ENCODE measurements at regions not wholly inside any gene's neighbourhood (a gene's known extent, or its start where the extent isn't known, plus 50 kb on each side); places are given as distances from the start of the nearest gene placed in this dataset.
"Not testable (repeated sequence)": the region's sequence is repeated elsewhere in the genome, so short reads cannot be mapped to it uniquely, and the experiment has no call there.

DNA sequence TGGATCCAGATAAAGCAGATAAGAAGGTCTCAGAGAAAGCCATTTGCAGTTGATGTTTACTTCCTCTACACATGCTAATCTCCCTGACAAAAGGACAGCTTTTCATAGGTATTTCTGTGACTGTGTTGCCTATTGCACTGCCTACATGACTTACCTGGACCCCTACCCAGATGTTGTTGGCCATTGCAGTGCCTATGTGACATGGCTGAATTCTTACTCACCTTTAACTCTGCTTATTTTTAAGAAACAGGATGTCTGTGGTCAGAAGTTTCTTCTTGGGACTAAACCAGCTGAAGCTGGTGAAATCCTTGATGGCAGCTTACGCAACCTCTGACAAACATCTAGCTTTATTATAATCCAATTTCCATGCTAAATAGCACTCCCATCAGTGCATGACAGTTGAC, 50.7 kb downstream of the PPIAL4D start:
- H3K9me3 Mint-ChIP-seq; DNase-seq (ENCODE audit: low spot score in 2 of 2, unreplicated experiment in 2 of 2); H3K27me3 Mint-ChIP-seq (ENCODE audit: low read depth); H3K36me3 Mint-ChIP-seq; H3K4me1 Mint-ChIP-seq; H3K27ac Mint-ChIP-seq; H3K4me3 Mint-ChIP-seq: not testable (repeated sequence)

GRCh38 chr1:145189543-145190030, 52.4 kb downstream of the PPIAL4D start:
- not testable (repeated sequence) for H3K4me3 Mint-ChIP-seq; DNase-seq (ENCODE audit: low spot score in 2 of 2, unreplicated experiment in 2 of 2); H3K9me3 Mint-ChIP-seq; H3K27me3 Mint-ChIP-seq (ENCODE audit: low read depth); H3K4me1 Mint-ChIP-seq; H3K27ac Mint-ChIP-seq; H3K36me3 Mint-ChIP-seq

DNA sequence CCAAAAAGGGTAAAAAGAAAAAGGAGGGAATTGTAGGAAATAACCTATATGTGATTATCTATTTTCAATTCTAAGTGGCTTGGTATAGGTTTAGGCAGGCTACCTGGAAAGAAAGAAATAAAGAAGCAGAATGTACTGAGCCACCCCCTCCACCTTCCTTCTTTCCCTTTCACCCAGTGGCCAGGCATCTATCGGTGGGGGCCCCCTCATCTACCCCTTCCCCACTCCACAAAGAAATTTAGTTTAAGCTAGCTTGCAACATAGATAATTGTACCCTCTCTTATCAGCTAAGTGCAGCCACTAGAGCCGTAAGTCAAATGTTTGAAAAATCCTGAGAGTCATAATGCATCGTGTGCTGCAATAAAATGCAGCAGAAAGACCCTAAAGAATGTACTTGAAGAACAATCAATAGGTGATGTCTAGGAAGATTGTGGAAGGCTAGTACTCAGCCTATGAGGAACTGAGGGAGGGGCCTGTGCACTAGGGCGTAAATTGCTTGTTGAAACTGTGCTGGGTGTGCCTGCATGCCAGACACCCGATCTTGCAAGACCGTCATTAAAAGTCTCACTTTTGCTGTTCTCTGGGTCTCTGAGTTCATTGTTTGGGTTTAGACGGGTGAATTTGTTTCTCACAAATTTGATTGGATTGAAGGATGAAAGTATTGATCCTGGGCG, 53.0 kb downstream of the PPIAL4D start:
- H3K27ac Mint-ChIP-seq: peak overlapping the region; percentile 31
- not testable (repeated sequence) for H3K9me3 Mint-ChIP-seq; H3K4me1 Mint-ChIP-seq; H3K4me3 Mint-ChIP-seq; DNase-seq (ENCODE audit: low spot score in 2 of 2, unreplicated experiment in 2 of 2); H3K27me3 Mint-ChIP-seq (ENCODE audit: low read depth); H3K36me3 Mint-ChIP-seq

DNA sequence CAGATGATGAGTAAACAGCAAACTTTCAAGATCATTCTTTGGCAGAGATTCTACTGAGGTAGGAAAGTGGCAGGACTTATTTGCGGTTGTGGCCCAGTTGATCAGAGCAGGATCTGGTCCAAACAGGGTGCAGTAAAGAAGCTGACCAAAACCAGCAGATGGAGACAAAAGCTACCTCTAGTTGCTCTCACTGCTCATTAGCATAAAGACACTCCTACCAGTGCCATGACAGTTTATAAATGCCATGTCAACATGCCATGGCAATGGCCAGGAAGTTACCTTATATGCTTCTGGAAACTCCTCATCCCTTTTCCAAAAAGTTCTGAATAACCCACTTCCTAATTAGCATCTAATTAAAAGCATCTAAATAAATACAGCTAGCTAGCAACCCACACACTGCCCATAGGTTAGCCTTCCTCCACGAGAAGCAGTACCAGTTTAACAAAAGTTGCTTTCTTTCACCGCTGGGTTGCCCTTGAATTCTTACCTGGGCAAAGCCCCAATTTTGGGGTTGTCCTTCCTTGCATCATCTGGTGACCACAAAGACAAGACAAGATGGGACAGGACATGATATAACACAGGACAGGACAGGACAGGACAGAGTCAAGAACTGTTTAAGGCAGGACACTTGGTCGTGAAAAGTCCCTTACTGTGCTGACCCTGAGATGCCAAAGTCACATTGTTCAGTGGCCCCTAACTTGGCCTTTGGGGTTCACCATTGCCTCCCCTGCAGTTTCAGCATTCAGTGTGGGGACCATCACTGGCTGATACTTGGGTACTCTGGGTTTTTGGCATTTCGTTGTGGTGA, 59.2 kb downstream of the PPIAL4D start:
- H3K27me3 Mint-ChIP-seq (ENCODE audit: low read depth); H3K4me1 Mint-ChIP-seq; H3K4me3 Mint-ChIP-seq; H3K9me3 Mint-ChIP-seq; DNase-seq (ENCODE audit: low spot score in 2 of 2, unreplicated experiment in 2 of 2); H3K36me3 Mint-ChIP-seq; H3K27ac Mint-ChIP-seq: not testable (repeated sequence)

- not testable (repeated sequence) for H3K4me1 Mint-ChIP-seq; H3K36me3 Mint-ChIP-seq; H3K27ac Mint-ChIP-seq; H3K27me3 Mint-ChIP-seq (ENCODE audit: low read depth); DNase-seq (ENCODE audit: low spot score in 2 of 2, unreplicated experiment in 2 of 2); H3K9me3 Mint-ChIP-seq; H3K4me3 Mint-ChIP-seq
Observed at GRCh38 chr1:145176285-145176925, 65.6 kb downstream of the PPIAL4D start.

DNA sequence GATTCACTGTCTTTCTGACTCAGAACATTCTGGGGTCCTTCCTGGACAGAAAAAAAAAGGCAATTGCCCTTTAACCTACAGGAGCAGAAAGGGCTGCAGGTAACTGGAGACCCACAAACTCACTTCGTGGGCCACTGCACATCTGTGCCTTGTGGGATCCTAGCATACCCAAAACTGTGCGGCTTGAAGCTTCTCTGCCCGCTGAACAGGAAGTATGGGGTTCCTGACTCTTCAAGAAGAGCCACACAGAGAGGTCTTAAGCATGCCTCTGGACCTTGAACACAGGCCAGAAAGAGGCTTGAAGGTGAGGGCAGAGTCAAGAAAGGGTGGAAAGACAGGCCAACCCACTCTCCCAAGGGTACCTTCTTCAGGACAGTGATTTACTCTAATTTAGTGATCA, 67.6 kb downstream of the PPIAL4D start:
- not testable (repeated sequence) for H3K4me1 Mint-ChIP-seq; H3K27me3 Mint-ChIP-seq (ENCODE audit: low read depth); DNase-seq (ENCODE audit: low spot score in 2 of 2, unreplicated experiment in 2 of 2); H3K27ac Mint-ChIP-seq; H3K9me3 Mint-ChIP-seq; H3K36me3 Mint-ChIP-seq; H3K4me3 Mint-ChIP-seq

DNA sequence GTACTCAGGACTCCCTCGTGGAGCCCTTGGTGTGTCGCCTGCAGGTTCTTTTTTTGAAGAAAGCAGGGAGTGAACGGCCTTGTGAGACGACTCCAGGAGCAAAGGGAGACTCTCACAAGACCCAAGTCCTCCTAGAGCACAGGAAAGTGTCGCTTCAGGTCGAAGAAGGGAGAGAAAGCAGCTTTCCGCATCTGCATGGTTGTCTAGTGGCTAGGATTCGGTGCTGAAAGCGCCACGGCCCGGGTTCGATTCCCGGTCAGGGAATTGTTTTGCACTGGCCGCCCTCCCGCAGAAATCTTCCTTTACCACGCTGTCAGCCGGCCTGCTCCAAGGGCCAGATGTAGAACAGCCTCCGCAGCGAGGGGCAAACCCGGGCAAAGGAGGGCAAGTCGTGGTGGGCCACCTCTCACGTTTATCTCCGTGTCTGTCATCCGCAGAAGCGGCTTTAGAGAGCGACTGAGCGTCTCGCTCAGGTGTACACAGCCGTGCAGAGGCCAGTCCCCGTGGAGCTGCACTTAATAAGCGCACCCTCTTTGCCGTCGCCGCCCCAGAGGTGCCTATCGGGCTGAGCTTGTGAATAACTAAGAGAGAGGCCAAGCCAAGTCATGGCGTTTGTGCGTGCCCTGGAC, 72.6 kb downstream of the FAM72D start:
- not testable (repeated sequence) for H3K36me3 Mint-ChIP-seq; H3K27me3 Mint-ChIP-seq (ENCODE audit: low read depth); H3K27ac Mint-ChIP-seq; H3K9me3 Mint-ChIP-seq; H3K4me3 Mint-ChIP-seq; DNase-seq (ENCODE audit: low spot score in 2 of 2, unreplicated experiment in 2 of 2); H3K4me1 Mint-ChIP-seq

DNA sequence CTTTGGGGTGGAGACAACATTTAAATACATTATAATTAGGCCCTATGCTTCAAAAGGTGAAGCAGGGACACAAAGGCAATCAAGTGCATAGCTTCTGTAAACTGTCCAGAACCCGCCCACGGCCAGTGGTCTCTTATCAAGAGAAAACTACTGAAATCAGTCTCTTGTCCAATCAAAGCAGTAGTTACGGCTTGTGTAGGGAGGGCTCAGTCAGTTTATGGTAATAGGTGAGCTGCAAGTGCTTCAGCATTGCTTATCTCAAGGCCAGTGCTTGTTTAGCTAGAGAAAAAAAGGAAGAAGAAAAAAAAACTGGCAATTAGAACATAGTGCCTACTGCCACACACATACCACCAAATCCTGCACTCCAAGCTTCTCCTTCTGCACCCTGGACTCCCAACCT, 68.6 kb downstream of the FAM72D start:
- DNase-seq (ENCODE audit: low spot score in 2 of 2, unreplicated experiment in 2 of 2); H3K27me3 Mint-ChIP-seq (ENCODE audit: low read depth); H3K4me3 Mint-ChIP-seq; H3K36me3 Mint-ChIP-seq; H3K9me3 Mint-ChIP-seq; H3K4me1 Mint-ChIP-seq; H3K27ac Mint-ChIP-seq: not testable (repeated sequence)
